CD1c-positive myeloid dendritic cell (primary cell): ENCODE measurements at regions not wholly inside any gene's neighbourhood (a gene's known extent, or its start where the extent isn't known, plus 50 kb on each side); places are given as distances from the start of the nearest gene placed in this dataset.

ENCODE experiments used
- DNase-seq: peaks from one replicate; pipeline ENCODE4 v3.0.0-alpha.2; 2016; ENCODE audit errors: extremely low spot score

DNA sequence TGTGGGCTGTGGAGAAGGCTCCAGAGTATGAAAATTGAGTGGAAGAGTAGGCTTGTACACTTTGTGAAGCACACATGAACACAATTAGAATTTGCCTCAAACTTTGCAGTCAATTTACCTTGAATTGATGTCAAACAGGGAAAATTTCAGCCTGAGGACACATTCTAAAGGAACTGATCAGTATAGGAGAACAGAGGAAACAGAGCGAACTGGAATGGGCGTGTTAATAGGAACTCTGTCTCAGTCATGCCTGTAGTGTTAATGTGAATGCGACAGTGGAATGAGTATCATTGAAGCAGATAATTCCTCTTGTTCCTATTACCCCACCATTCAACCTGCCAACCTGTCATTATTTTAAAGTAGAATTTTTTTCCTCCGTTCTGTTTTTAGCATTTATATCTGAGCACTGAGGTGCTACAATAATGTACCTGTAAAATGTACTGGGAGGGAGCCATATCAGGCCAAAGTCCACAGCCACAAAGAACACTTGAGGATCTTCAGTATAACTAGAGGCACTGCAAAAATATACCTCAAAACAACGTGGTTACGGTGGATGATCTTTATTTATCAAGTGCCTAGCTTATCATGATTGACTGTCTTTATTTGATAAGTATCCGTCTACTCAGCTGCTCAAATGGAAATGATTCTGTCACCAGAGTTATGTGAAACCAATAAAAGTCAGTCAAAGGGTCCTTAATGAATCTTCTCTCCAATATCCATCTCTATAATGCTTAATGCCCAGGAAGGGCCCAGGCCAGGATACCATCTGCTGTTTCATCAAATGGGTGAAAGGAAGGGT is 125.3 kb upstream of the STMND1 start:
- DNase-seq: no peak

DNA sequence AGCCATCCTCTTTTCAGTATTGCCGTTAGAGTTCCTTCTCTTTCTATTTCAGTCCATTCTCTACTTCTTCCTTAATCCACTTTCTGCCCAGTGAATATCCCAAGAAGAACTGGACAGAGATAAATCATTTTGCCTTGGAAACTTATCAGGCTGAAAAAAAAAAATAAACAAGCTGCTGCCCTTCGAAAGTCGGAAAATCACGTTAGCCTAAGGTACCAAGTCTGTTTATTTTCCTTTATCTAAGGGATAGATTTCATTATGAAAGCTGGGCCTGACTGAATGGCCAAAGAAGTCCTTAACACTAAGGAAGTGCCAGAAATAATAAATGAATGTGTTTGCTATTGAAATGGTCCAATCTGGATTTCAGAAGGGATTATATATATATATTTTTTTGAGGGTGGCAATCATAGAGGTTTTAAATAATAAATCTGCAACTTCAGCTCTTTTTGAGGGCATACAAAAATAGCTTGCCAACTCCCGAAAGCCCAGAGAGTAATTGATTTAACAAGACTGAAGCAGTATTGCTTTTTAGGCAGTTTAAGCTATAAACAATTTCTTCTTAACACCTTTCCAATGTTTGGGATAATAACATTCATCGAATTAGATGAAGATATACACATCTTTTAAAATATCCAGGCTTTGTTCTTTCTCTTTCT is 127.0 kb upstream of the STMND1 start:
- no peak for DNase-seq

DNA sequence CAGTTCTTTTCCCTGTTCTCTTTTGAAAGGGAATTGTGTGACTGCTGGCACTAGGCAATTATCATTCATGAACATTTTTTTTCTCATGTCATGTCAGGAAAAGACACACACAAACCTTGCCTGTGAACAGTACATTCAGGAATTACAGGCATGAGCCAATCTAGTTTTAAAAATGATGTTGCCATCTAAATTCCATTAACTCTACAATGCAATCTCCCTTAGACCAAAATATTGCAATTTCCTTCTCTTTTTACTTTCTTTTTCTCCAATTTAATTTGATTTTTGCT is 127.5 kb upstream of the STMND1 start:
- DNase-seq: no peak

DNA sequence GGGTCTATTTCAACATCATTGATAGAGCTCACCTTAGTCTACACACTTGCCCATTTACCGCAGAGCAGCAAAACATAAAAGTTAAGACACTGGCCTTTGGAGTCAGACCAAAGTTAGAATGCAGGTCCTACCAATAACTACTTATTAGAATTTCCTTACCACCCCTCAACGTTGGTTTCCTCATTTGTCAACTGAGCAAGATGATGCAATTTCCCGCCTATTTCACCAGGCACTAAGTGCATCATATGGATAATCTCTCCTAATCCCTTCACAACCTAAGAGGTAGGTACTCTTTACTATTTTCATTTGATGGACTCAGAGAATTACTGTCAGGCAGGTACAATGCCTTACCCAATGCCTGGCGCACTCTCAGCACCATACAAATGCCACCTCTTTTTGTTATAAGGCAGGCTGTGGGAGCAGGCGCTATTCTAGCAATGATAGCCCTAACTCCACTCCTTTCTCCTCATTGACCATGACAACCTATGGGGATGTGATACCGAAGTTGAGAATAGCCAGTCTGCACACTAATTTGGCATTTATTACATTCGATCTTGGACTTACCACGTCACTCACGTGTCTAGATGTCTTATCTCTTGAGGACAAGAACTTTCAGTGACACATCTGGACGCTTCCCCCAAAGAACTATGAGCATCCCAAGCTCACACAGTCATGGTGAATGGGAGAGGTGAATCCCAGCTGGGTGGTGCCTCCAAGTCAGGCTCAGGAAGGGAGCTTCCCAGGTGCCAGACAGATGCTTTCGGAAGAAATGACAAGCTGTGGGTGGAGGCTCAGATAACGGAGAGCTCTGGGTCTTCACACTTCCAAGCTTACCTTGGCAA is 128.1 kb upstream of the STMND1 start:
- peak; percentile 22 for DNase-seq

DNA sequence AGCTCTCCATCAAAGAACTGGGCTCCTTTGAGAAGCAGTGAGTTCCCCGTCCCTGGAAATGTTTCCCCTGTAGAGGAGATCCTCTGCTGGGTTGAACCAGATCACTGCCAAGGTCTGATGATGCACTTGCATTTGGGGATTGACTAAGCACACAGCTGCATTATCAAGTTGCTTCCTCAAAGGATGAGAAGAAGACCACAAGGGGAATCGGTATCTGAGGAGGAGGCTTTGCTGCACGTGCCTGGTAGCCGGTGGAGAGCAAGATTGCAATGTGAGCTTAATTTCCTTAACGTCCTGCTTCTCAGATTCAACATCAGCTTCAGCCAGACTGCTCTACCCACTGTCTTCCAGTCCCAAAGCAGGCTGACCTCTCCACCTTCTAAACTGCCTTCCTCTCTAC is 128.8 kb upstream of the STMND1 start:
- peak; percentile 30 for DNase-seq

DNA sequence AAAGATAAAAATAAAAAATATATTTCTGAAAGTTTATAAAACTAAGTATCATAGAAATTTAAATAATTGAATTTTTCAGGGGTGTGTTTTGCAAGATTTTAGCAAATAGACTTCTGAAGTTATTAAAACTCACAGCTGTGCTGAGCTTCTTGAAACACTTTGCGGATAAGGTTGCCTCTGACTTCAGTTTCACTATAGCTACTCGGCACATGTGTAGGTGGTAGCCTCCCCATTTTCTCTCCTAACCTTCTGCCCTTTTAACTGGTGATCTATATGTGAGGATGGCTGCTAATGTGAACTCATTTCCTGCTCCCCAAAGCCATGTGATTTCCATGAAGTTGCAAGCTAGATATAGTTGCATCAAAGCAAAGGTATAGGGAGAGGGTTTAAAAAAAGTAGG is 129.3 kb upstream of the STMND1 start:
- no peak for DNase-seq

DNA sequence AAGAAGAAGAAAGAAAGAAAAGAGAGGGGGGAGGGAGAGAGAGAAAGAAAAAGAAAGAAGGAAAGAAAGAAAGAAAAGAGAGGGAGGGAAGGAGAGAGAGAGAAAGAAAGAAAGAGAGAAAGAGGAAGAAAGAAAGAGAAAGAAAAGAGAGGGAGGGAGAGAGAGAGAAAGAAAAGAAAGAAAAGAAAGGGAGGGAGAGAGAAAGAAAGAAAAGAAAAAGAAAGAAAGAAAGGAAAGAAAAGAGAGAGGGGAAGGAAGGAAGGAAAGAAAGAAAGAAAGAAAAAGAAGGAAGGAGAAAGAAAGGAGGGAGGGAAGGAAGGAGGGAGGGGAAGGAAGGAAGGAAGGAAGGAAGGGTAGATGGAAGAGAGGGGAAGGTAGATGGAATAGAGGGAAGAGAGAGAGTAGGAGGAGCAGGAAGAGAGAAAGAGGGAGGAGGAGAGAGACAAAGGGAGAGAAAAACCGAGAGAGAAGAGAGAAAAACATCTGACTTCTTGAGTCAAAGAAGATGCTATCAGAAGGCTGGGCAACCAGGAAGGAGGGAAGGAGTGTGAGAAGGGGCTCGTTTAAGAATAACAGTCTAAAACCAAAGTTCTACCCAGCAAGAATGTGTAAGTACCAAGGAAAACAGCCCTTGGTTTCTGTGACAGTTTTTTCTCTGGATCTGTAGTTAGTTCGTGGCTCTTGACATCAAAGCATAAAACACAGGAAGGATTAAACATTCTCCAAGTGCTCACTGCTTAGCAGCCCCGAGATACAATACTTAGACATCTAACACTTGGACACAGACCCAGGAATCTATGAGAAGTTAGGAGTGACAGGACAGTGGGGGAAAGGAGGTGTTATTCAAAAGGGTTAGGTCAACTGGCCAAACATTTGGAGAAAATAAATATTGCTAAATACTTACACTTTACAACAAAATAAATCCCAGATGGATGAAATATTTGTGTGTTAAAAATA is 131.9 kb upstream of the STMND1 start:
- no peak for DNase-seq

DNA sequence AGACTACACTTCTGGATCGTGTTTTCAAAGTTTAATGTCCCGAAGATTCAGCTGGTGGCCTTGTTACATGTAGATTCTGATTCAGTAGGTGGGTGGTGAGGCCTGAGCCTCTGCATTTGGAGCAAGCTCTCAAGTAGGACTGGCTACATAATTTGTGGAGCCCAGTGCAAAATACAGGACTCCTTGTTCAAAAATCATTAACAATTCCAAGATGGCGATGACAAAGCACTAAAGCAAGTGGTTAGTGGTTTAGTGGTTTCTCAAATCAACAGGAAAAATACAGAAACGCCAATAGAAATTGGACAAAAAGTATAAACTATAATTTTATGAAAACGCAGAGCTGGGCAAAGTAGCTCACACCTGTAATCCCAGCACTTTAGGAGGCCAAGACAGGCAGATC is 133.7 kb upstream of the STMND1 start:
- DNase-seq: no peak

DNA sequence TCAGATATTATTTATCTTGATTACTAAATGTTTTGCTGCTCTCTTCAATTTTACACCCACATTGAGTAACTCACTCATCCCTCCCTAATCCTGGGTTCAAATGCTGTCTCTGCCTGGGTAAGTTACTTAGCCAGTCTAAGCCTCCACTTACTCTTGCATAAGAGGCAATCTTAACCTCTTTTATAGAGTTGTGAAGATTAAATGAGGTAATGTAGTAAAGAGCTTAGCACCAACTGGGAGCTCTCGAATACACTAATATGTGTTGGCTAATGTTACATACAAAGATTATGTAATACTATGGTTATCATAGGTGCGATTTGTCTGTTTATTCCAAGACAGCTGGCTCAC is 134.4 kb upstream of the STMND1 start:
- no peak for DNase-seq

DNA sequence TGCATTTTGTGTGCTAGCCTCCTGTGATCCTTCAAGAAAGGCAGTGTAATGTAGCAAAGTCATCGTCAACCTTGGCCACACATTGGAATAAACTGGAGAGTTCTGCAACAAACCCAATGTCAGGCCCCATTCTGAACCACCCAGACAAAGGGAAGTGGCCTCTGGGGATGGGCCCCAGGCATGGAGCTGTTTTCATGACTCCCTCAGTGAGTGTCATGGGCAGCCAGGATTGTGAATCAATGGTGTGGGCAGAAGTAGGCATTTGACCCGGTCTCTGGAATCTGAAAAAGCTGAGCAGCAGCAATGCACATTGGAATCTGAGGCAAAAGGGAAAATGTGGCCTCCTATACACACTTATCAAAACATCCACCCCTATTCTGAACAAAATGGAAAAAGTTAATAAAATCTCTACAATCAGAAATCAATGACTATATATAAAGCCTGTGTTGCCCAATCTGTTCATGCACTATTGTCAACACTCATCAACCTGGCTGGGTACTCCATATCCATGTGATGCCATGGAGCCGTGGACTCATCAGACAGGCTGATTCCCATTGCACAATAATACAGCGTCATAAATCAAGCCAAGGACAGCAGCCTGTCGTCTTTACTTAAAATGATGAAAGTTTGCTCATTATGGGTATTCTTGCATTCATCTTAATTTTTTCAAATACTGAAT is 134.9 kb upstream of the STMND1 start:
- DNase-seq: no peak

DNA sequence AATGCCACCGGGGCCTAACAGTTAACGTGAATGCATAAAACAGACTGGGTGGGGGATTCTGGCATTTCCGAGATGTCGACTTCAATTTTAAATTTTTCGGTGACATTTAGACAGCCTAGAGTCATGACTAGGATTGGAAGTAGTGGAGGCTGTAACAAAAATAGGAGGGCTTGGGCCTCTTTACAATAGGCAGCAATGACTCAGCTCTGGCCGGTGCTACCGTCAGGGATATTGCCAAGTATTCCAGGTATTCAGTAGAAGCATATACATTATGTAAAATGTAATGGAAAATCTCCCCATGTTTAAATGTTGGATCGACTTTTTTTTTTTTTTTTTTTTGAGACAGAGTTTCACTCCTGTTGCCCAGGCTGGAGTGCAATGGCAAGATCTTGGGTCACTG is 136.2 kb upstream of the STMND1 start:
- no peak for DNase-seq

DNA sequence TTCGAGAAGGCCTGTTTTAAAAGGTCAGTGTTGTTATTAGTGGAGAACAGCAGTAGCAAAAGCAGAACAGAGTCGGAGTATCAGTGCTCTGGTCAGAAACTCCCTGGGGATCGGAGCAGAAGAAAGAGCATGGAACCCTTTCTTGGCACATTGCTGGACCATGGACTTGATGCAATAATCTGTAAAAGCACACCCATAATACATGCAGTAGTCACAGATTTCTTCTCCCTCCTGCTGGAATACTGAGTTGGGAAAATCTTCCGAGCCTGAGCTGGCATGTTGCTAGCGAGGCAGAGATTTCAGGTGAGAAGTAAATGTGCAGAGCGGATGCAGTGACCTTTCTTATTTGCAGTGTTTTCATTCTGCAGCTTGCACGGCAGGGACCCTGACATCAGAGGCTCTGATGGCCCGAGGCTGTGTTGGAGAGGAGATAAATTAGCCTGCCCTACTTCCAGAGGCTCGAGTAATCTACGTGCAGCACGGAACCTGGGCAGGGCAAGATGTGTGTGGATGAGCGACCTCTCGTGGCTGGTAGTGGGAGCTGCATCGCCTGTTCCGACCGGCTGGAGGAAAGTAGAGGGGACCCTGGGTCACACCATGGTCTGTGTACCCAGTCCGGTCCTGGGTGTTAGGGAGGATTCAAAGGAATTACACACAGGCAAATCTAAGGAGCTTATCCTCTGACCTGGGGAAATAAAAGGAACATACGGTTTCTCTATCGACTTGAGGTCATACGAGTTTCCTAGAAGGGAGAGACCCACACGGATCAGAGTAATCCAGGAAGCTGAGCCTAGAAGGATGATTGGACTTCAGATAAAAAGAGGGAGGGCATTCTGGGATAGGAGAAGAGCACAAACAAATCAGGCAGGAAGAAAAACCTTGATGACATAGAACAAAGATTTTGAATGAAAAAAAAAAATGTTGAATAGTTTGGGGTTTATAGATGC is 137.0 kb upstream of the STMND1 start:
- peak; percentile 77 for DNase-seq

DNA sequence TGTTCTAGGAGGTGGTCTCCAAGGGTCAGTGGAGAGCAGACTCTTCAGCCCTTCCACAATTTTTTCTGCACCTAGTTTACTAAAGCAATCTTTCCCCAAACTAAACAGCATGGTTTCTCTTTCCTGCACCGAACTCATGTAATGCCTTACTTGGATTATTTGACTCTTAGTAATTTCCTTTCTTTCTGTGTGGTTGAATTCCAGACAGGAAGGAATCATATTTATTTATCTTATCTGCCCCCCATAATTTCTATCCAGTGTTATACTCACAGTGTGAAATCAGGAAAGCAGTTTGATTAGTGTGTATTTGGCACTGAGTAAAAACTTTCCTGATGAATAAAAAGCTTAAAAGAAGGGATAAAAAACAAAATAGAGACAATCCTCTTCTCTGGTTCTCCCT is 140.3 kb upstream of the STMND1 start:
- DNase-seq: no peak

DNA sequence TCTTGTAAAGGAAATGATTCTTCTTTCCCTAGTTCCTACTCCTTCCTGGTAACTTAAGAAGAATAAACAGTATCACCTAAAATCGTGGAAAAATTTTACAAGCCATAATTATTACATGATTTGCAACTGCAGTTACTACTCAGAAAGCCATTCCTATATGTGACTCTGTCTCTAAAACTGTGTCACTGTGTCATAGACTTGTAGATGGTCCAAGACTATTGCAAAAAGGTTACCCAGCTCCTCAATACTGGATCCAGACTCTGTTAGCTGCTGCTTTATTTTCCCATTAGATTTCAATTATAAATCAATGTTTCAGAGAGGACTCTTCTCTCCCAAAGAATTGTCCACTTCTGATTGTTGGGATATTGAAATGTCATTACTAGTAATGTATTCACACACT is 142.1 kb upstream of the STMND1 start:
- no peak for DNase-seq

DNA sequence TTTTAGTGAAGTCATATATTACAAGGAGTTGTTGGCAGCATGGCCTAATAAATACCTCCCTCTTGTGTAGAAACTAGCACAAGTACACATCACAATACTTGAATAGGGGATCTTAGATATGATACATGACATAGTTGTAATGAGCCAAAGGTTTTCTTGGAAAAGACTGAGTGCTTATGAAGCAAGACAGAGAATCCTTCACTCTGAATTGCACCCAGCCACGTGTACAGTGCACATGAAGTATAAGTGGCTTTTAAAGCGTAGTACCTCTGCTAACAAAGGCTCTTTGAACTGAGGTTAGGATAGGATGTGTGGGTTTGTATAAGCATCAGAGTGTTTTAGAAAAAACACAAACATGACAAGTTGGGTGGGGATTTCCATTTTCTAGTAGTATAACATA is 145.5 kb upstream of the STMND1 start:
- DNase-seq: no peak

DNA sequence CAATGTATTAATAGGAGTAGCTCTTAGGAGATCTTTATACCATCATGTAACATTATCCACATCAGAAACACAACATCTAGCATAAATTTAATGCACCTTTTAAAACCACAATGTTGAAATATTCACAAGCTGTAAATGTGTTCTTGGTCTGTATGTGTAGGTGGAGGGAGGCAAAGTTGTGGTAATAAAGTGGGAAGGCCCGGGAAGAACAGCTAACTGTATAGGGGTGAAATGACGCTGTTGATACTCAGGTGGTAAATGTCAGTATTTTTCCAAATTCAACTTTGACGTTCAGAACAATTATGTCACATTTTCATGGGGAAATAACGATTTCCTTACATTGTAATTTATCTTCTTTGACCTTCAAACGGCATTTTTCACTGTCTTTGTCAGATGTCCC is 146.0 kb upstream of the STMND1 start:
- DNase-seq: no peak

DNA sequence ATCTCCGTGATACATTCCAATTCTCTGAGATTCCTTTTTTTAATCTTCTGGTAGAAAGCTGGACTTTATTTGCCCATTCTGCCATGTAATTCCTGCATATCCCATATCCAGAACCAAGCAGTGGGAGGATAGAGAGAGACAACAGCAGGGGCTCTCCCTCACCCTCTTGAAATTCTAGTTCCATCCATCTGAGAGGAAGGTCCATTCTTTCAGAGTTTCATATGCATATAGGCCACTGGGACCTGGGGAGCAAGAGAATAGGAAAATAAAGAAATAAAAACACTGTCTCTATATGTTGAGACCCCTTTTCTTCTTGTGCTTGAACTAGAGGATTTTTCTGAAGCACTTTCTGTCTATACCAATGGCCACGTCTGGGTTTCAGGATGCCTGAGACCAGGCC is 147.9 kb upstream of the STMND1 start:
- DNase-seq: no peak

DNA sequence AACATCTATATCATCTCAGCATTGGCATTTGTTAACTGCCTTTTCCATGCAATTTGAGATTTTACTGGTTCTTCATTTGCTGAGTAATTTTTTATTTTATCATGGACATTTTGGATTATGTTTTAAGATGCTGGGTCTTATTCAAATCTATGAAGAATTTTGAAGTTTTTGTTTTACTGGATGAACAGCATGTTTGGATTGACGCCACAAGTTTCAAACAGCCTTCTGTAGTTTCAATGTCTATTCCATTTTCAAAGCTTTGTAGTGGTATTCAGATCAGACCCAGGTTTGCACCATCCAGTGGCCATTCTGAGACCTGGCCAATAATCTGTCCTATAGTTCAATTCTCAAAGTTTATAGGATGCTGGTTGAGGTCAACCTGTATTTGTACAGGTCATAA is 148.4 kb upstream of the STMND1 start:
- DNase-seq: no peak

DNA sequence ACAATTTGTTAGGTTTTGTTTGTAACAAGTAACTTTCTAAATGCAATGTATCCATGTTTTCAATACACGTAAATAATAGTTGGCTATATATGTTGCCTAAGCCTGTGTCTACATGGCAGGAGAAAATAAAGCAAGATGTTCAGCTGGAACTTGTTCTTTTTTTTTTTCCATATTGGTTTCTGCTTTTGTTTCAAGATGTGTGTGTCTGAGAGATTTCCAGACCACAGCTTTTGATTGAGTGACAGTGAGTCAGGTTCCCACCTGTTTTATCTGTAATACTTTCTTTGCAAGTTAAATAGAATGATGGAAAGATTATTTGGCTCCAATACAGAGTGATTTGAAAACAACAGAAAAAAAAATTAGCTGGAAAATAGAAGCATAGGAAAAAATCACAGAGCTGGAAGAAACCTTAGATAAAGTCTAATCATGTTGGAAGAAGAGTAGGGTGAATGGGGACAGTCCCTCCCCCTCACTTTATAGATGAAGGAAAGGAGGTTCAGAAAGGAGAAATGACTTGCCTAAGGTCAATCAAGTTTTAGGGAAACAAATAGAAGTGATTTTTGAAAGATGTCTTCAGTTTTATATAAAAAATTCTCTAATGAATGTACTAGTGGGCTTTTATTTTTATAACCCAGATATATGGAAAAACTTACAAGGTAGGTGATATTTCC is 150.9 kb upstream of the STMND1 start:
- no peak for DNase-seq

DNA sequence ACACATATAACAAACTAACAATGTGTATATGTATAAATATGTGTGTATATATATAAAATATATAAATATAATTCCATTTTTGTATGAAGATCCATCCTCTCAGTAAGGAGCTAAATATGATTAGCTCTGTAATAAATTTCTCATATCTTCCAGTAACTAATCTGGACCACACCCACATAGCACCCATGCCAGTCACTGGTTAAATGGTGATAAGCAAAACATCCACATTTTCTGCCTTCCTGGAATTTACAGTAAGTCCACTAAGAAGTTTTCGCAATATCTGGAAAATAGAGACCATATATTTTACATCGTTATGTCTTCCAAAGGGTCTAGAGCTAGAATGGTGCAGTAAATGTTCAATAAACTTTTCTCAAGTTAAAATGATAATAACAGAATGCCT is 151.5 kb upstream of the STMND1 start:
- DNase-seq: no peak
